ENCODE measurements at regions not wholly inside any gene's neighbourhood (a gene's known extent, or its start where the extent isn't known, plus 50 kb on each side); places are given as distances from the start of the nearest gene placed in this dataset.

DNA sequence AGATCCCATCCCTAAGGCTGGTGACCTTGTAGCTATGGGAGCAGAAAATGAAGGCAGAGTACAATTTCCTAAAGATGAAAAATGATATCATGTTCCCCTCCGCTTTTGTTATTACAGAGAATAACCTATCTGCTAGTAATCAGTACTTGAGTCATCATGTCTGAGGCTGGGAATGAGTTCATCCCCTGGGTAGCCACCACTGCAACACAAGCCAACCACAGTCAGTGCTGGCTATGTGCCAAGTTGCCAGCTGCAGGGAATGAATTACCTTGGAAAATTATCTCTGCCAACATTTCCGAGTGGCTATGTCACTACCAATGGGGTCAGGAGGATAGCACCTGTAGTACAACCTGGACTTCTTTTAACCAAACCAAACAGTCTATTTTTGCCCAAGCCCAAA is 1094.7 kb upstream of the DDX18 start:
- Mint-ChIP-seq H3K4me3 (no peak overlapping the region), H3K4me1 (ENCODE audit: low read depth) (no peaks in the 10 kb centered on the region), H3K27me3 (no peaks in the 10 kb centered on the region), H3K9me3 (peaks cover 16% of the 10 kb centered on the region), H3K27ac (no peak overlapping the region), H3K36me3 (ENCODE audit: low read depth) (no peaks in the 10 kb centered on the region)
- TF ChIP-seq, protein P1, sequence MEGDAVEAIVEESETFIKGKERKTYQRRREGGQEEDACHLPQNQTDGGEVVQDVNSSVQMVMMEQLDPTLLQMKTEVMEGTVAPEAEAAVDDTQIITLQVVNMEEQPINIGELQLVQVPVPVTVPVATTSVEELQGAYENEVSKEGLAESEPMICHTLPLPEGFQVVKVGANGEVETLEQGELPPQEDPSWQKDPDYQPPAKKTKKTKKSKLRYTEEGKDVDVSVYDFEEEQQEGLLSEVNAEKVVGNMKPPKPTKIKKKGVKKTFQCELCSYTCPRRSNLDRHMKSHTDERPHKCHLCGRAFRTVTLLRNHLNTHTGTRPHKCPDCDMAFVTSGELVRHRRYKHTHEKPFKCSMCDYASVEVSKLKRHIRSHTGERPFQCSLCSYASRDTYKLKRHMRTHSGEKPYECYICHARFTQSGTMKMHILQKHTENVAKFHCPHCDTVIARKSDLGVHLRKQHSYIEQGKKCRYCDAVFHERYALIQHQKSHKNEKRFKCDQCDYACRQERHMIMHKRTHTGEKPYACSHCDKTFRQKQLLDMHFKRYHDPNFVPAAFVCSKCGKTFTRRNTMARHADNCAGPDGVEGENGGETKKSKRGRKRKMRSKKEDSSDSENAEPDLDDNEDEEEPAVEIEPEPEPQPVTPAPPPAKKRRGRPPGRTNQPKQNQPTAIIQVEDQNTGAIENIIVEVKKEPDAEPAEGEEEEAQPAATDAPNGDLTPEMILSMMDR (IDR thresholded peaks at IDR 0.05), result no peak
- intact Hi-C loops (cut with micrococcal nuclease), result no loop called here
- ATAC-seq (no peak), DNase-seq (no peak)
- ChIA-PET CTCF (no interaction called here), POLR2A (no interaction called here)

- POLR2A ChIA-PET, result no interaction called here
- no peak for ATAC-seq
- no peaks in the 10 kb centered on the region for H3K4me1 Mint-ChIP-seq (ENCODE audit: low read depth)
Observed at GRCh38 chr2:116724550-116724949, 1089.9 kb upstream of the DDX18 start.

GRCh38 chr2:116732322-116732721 is 1082.2 kb upstream of the DDX18 start:
- DNase-seq, result no peak
- TF ChIP-seq, protein P1 (IDR thresholded peaks at IDR 0.05), result no peak
- Mint-ChIP-seq H3K9me3 (peaks cover 14% of the 10 kb centered on the region), H3K4me1 (ENCODE audit: low read depth) (no peaks in the 10 kb centered on the region), H3K27me3 (no peaks in the 10 kb centered on the region), H3K4me3 (no peak overlapping the region), H3K36me3 (ENCODE audit: low read depth) (no peaks in the 10 kb centered on the region), H3K27ac (no peak overlapping the region)
- intact Hi-C loops (cut with micrococcal nuclease), result no loop called here
- POLR2A ChIA-PET, result no interaction called here
- ATAC-seq, result no peak
- CTCF ChIA-PET, result no interaction called here

More at GRCh38 chr2:116724550-116724949, 1089.9 kb upstream of the DDX18 start:
- Mint-ChIP-seq H3K36me3 (ENCODE audit: low read depth) (no peaks in the 10 kb centered on the region), H3K27ac (no peak overlapping the region), H3K9me3 (peaks cover 12% of the 10 kb centered on the region), H3K27me3 (no peaks in the 10 kb centered on the region), H3K4me3 (no peak overlapping the region)
- DNase-seq, result no peak
- CTCF ChIA-PET, result no interaction called here
- TF ChIP-seq, protein P1 (IDR thresholded peaks at IDR 0.05), result no peak
- intact Hi-C loops (cut with micrococcal nuclease), result no loop called here

GRCh38 chr2:116733699-116734098 is 1080.8 kb upstream of the DDX18 start:
- DNase-seq, result no peak
- ChIA-PET POLR2A (no interaction called here), CTCF (interaction anchor here (0.7 kb wide), 1 partner anchor 76 kb away, joined by 3 read pairs; no protein-coding TSS in a partner anchor)
- H3K27me3 Mint-ChIP-seq, result no peaks in the 10 kb centered on the region
- H3K9me3 Mint-ChIP-seq, result peaks cover 13% of the 10 kb centered on the region
- TF ChIP-seq, protein P1 (IDR thresholded peaks at IDR 0.05), result no peak
- no peak overlapping the region for H3K4me3 Mint-ChIP-seq
- no peak for ATAC-seq
- intact Hi-C loops (cut with micrococcal nuclease), result no loop called here
- H3K36me3 Mint-ChIP-seq (ENCODE audit: low read depth), result no peaks in the 10 kb centered on the region
- H3K27ac Mint-ChIP-seq, result no peak overlapping the region
- H3K4me1 Mint-ChIP-seq (ENCODE audit: low read depth), result no peaks in the 10 kb centered on the region

DNA sequence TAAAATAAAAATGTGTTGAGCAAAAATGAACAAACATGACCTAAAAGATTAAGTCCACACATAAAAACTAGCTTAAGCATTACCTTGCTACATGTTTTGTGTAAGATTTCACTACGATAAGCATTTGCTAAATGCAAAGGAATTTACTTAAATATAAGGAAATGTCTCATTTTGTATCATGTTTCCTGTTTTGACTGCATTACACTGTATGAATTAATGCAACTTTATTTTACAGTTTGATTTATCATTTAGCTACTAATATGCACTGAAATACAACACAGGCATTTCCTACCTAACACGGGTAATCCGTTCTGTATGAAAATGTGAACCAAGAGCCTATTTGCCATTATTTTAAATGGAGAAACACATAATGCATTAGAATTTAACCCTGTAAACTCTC is 1076.5 kb upstream of the DDX18 start:
- H3K9me3 Mint-ChIP-seq, result peaks cover 7% of the 10 kb centered on the region
- no peak overlapping the region for H3K4me3 Mint-ChIP-seq
- ATAC-seq (no peak), DNase-seq (no peak)
- no peaks in the 10 kb centered on the region for H3K36me3 Mint-ChIP-seq (ENCODE audit: low read depth)
- H3K27ac Mint-ChIP-seq, result no peak overlapping the region
- ChIA-PET POLR2A (no interaction called here), CTCF (no interaction called here)
- intact Hi-C loops (cut with micrococcal nuclease), result no loop called here
- no peaks in the 10 kb centered on the region for H3K27me3 Mint-ChIP-seq
- no peaks in the 10 kb centered on the region for H3K4me1 Mint-ChIP-seq (ENCODE audit: low read depth)
- TF ChIP-seq, protein P1 (IDR thresholded peaks at IDR 0.05), result no peak
